ENCODE measurements at regions not wholly inside any gene's neighbourhood (a gene's known extent, or its start where the extent isn't known, plus 50 kb on each side); places are given as distances from the start of the nearest gene placed in this dataset.

GRCh38 chr15:29636140-29636539 is 186.1 kb downstream of the TJP1 start:
- no peak for TF ChIP-seq CTCF (IDR thresholded peaks at IDR 0.05; ENCODE audit: unreplicated experiment)
- Mint-ChIP-seq H3K27me3 (ENCODE audit: low read depth) (peaks cover 27% of the 10 kb centered on the region), H3K4me1 (no peaks in the 10 kb centered on the region), H3K9me3 (no peaks in the 10 kb centered on the region), H3K4me3 (no peak overlapping the region), H3K36me3 (no peaks in the 10 kb centered on the region), H3K27ac (no peak overlapping the region)
- no peak for DNase-seq (ENCODE audit: low spot score in 2 of 2, unreplicated experiment in 2 of 2)

- Mint-ChIP-seq H3K4me3 (no peak overlapping the region), H3K27ac (no peak overlapping the region), H3K9me3 (no peaks in the 10 kb centered on the region), H3K4me1 (no peaks in the 10 kb centered on the region), H3K36me3 (no peaks in the 10 kb centered on the region), H3K27me3 (ENCODE audit: low read depth) (peaks cover 32% of the 10 kb centered on the region)
- no peak for DNase-seq (ENCODE audit: low spot score in 2 of 2, unreplicated experiment in 2 of 2)
- no peak for TF ChIP-seq CTCF (IDR thresholded peaks at IDR 0.05; ENCODE audit: unreplicated experiment)
These were observed 186.7 kb downstream of the TJP1 start for GRCh38 chr15:29635513-29636098.

GRCh38 chr15:29633971-29634370 is 188.3 kb downstream of the TJP1 start:
- no peaks in the 10 kb centered on the region for H3K36me3 Mint-ChIP-seq
- no peak for DNase-seq (ENCODE audit: low spot score in 2 of 2, unreplicated experiment in 2 of 2)
- H3K4me3 Mint-ChIP-seq, result no peak overlapping the region
- no peak overlapping the region for H3K27ac Mint-ChIP-seq
- TF ChIP-seq CTCF (IDR thresholded peaks at IDR 0.05; ENCODE audit: unreplicated experiment), result no peak
- no peaks in the 10 kb centered on the region for H3K4me1 Mint-ChIP-seq
- no peaks in the 10 kb centered on the region for H3K9me3 Mint-ChIP-seq
- H3K27me3 Mint-ChIP-seq (ENCODE audit: low read depth), result peaks cover 30% of the 10 kb centered on the region

- no peak for DNase-seq (ENCODE audit: low spot score in 2 of 2, unreplicated experiment in 2 of 2)
- H3K36me3 Mint-ChIP-seq, result no peaks in the 10 kb centered on the region
- no peak for TF ChIP-seq CTCF (IDR thresholded peaks at IDR 0.05; ENCODE audit: unreplicated experiment)
- H3K4me3 Mint-ChIP-seq, result no peak overlapping the region
- peaks cover 4% of the 10 kb centered on the region for H3K9me3 Mint-ChIP-seq
- peaks cover 27% of the 10 kb centered on the region for H3K27me3 Mint-ChIP-seq (ENCODE audit: low read depth)
- H3K4me1 Mint-ChIP-seq, result no peaks in the 10 kb centered on the region
- no peak overlapping the region for H3K27ac Mint-ChIP-seq
These were observed 189.4 kb downstream of the TJP1 start for GRCh38 chr15:29632671-29633406.

GRCh38 chr15:29631076-29632070 is 190.9 kb downstream of the TJP1 start:
- Mint-ChIP-seq H3K27me3 (ENCODE audit: low read depth) (peaks cover 22% of the 10 kb centered on the region), H3K36me3 (no peaks in the 10 kb centered on the region), H3K4me3 (no peak overlapping the region), H3K9me3 (peaks cover 6% of the 10 kb centered on the region), H3K4me1 (no peaks in the 10 kb centered on the region), H3K27ac (no peak overlapping the region)
- TF ChIP-seq CTCF (IDR thresholded peaks at IDR 0.05; ENCODE audit: unreplicated experiment), result no peak
- no peak for DNase-seq (ENCODE audit: low spot score in 2 of 2, unreplicated experiment in 2 of 2)
